GM12891 (cell line): ENCODE measurements at regions not wholly inside any gene's neighbourhood (a gene's known extent, or its start where the extent isn't known, plus 50 kb on each side); places are given as distances from the start of the nearest gene placed in this dataset.

ENCODE experiments used
- DNase-seq: peaks from one replicate; pipeline ENCODE4 v3.0.0; 2011; ENCODE audit warnings: low spot score; ENCODE audit not compliant: insufficient read length
- FAIRE-seq: peaks from 2 replicates; lab custom pipeline; 2011; peaks lifted over from hg19 to GRCh38; lab: Jason Lieb, UNC
- PAX5 ChIP-seq: IDR thresholded peaks from 2 replicates; pipeline ENCODE4 v1.6.1; 2011; ENCODE audit warnings: low read length, moderate library complexity, mild to moderate bottlenecking; ENCODE audit not compliant: insufficient read depth, severe bottlenecking
- POLR2A ChIP-seq: IDR thresholded peaks from 2 replicates; pipeline ENCODE4 v1.6.1; 2011; ENCODE audit warnings: low read depth, low read length, control low read depth
- POLR2AphosphoS5 ChIP-seq: IDR thresholded peaks from 2 replicates; pipeline ENCODE4 v1.6.1; 2011; ENCODE audit warnings: low read depth, low read length, control low read depth
- POU2F2 ChIP-seq: IDR thresholded peaks from 2 replicates; pipeline ENCODE4 v1.6.1; 2011; ENCODE audit warnings: low read depth, mild to moderate bottlenecking, control low read depth, low read length, moderate library complexity
- SPI1 ChIP-seq: IDR thresholded peaks from 2 replicates; pipeline ENCODE4 v1.6.1; 2011; ENCODE audit warnings: low read depth, low read length, control low read depth
- TAF1 ChIP-seq: IDR thresholded peaks from 2 replicates; pipeline ENCODE4 v1.6.1; 2011; ENCODE audit warnings: low read depth, low read length, control low read depth

DNA sequence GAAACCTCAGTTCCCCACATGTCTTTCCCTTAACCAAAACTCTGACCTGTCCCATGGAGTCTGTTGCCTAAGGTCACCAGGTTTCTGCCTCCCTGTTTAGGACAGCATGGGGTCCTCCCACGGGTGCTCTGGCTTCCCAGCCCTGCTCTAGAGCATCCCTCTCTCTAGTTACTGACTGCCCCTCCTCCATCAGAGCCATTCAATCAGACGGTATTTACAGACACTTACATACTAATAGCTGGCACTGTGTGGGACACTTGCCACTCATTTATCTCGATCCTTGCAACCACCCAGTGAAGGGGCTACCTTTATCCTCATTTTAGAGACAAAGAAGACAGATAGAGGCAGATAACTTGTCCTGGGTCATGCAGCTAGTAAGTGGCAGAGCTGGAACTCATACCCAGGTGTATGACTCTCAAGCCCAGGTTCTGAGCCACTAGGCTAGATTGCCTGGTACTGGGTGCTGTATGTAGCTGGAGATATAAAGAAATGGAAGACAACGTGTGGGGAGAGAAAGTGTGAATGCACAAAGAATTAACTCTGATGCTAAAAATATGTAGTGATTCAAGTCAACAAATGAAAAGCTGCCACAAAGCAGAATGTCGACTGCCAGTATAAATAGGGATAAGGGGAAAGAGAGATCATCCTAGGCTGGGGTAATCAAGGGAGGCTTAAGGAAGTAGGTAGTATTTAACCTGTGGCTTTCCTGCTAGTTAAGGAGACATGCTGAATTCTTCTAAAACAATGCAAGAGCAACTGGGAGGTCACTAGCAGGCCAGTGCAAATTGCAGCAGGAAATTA is 52.5 kb upstream of the PDE8B start:
- DNase-seq: no peak
- no peak for FAIRE-seq
- TF ChIP-seq PAX5: no peak
- TF ChIP-seq POU2F2: no peak
- no peak for TF ChIP-seq SPI1
- TF ChIP-seq POLR2AphosphoS5: no peak
- TF ChIP-seq POLR2A: no peak
- no peak for TF ChIP-seq TAF1

DNA sequence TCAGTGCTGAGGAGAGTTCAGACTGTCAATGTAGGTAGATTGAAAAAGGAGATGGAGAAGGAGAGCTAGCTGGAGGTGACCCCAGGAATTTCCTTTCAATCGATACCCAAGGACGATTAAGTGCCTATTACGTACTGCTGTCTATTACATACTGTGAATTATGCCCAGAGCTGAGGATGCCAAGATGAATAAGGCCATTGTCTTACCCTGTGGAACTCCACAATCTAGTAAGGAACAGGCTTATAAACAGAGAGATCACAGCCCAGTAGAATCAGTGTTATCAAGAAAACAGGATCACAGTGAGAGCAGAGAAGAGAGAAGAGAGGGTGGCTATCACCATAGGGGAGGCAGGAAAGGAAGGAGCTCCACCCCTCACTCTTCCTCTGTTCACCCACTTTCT is 54.1 kb upstream of the PDE8B start:
- no peak for DNase-seq
- no peak for FAIRE-seq
- TF ChIP-seq POU2F2 (no peak), TAF1 (no peak), POLR2AphosphoS5 (no peak), PAX5 (no peak), POLR2A (no peak), SPI1 (no peak)

DNA sequence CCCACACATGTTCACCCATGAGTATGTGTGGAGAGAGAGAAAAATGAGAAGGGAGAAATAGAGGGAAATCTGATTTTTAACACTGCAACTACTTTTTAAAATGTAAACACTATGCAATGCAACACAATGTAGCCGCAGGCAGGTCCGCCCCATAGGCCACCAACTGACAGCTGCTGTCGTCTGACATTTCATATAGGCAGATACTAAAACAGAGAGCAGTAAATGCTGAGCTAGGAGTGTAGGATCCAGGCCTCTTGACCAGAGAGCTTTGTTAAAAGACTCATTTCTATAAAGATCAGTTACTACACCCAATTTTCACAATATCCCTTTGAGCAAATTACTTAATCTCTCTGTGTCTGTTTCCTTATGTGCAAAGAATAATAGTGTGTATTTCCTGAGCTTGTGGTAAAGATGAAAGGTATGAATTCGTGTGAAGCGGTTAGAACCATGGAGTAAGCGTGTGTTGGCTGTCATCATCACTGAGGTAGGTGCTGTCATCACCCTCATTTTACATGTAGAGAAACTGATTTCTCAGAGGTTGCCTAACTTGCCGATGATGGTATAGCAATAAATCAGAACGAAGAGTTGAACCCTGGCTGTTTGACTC is 55.2 kb upstream of the PDE8B start:
- DNase-seq (no peak), FAIRE-seq (no peak)
- TF ChIP-seq TAF1: no peak
- TF ChIP-seq SPI1: no peak
- no peak for TF ChIP-seq PAX5
- TF ChIP-seq POLR2A: no peak
- TF ChIP-seq POU2F2: no peak
- no peak for TF ChIP-seq POLR2AphosphoS5

DNA sequence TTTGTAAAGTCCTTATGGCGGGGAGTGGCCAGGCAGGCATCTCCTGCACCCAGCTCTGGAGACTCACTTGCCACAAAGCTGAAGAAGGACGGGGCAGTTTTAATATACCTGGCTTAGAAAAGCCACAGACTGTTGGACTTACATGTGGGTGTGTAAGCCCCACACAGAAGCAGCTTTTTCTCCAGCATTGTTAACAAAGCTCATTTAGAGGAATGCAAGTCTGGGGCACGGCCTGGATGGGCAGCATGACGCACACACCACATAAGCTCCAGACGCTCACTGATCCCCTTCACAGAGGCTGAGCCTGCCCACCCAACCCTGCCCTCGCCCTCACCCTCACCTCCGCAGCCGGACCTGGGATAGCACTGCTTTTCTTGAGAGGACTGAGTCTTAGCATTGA is 58.0 kb upstream of the PDE8B start:
- TF ChIP-seq TAF1 (no peak), PAX5 (no peak), POU2F2 (no peak), POLR2AphosphoS5 (no peak), SPI1 (no peak), POLR2A (no peak)
- DNase-seq (no peak), FAIRE-seq (no peak)

DNA sequence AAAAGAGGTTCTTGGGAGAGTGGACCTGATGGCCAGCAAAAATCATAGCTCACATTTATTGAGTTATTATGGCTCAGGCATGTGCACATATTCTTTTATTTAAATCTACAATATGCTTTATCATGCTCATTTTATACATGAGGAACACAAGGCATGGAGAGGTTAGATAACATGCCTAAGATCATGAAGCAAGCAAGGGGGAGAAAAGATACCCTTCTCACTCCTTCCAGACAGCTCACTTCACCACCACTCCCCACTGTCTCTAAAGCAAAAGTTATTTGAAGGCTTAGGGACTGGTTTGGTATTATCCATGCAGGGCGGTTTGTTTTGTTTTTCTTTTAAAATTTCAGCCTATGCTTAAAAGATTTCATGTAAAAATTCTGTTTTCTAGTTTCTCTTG is 59.0 kb upstream of the PDE8B start:
- FAIRE-seq (no peak), DNase-seq (no peak)
- TF ChIP-seq POU2F2 (no peak), PAX5 (no peak), POLR2AphosphoS5 (no peak), SPI1 (no peak), POLR2A (no peak), TAF1 (no peak)

DNA sequence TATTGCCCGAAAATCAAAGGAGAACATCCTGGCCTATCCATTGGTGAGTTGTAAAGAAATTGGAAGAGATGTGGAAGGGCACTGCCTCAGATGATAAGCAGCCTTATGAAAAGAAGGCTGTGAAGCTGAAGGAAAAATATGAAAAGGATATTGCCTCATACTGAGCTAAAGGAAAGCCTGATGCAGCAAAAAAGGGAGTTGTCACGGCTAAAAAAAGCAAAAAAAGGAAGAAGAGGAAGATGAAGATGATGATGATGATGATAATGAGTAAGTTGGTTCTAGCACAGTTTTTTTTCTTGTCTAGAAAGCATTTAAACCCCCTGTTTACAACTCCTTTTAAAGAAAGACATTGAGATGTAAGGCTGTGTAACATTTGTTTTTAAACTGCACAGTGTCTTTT is 59.8 kb upstream of the ZBED3 start:
- no peak for TF ChIP-seq POLR2AphosphoS5
- TF ChIP-seq POLR2A: no peak
- TF ChIP-seq POU2F2: no peak
- no peak for TF ChIP-seq TAF1
- no peak for TF ChIP-seq SPI1
- no peak for TF ChIP-seq PAX5
- DNase-seq: no peak

DNA sequence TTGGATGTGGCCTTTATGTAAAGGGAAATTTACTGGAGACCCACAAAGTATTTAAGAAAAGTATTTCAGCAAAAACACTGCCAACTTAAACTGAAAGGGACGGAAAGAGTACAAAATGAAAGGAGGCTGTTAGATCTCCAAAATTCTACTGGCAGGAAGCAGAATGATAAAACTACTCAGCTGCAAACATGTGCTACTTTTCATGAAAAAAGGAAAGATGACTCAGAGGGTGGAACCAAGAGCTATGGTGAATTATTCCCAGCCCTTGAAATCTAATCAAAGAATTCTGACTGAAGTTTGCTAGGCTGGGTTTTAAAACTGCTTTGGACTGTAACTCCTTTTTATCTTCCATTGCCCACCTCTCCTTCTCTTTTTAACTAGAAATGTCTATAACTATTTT is 58.6 kb upstream of the ZBED3 start:
- FAIRE-seq (no peak), DNase-seq (no peak)
- no peak for TF ChIP-seq SPI1
- no peak for TF ChIP-seq POU2F2
- no peak for TF ChIP-seq POLR2AphosphoS5
- TF ChIP-seq PAX5: no peak

More for the DNA sequence above, 59.8 kb upstream of the ZBED3 start:
- no peak for FAIRE-seq

DNA sequence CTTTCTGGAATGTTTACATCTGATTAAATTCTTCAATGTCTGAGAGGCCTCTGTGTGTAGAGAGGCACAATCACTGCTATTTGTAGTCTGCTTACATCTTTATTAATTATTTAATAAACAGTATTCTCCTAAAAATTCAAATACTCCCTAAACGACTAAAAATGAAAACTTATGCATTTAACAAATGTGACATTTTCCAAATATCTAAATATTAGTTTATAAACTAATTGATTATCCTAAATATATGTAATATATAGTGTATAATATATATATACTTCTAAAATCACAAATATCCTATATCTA is 57.7 kb upstream of the ZBED3 start:
- FAIRE-seq: no peak
- no peak for DNase-seq
- TF ChIP-seq POLR2AphosphoS5 (no peak), PAX5 (no peak), POLR2A (no peak), TAF1 (no peak), SPI1 (no peak), POU2F2 (no peak)

DNA sequence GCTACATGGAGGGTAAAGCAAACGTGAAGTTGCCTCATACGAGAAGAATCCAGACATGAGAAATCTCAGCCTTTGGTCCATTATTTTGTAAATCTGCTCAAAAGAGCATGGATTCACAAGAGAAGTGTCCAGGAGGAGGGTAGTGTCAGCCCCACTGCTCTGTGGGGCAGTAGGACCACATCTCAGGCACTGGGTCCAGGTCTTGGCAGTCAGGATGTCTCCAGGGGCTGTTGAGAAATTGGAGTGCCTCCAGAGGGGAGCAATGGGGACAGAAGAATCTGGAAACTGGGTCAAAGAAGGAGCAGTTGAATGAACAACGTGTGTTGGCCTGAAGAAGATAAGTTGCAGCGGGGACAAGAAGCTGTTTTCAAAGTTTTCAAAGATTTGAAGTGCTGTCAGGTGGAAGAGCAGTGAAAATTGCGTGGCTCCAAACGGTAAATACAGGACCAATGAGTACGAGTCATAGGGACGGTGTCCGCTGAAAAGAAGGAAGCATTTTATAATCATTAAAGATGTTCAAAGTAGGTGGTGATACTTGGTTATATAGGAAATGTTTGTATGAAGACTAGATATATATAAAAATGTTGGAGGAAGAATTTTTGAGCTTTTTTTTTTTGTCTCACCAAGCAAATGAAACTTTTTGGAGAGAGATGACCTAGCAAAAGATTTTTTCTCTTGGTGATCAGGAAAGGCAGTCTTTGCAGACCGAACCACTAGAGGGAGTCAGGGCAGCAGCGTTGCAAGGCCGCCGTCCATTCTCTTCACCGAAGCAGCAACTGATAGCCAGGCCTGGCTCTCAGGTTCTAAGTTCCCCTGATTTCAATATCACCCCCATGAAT is 57.1 kb upstream of the ZBED3 start:
- DNase-seq (peak; percentile 31), FAIRE-seq (peak; percentile 76)
- no peak for TF ChIP-seq PAX5
- TF ChIP-seq SPI1: no peak
